GM23338 (cell line): ENCODE measurements at regions not wholly inside any gene's neighbourhood (a gene's known extent, or its start where the extent isn't known, plus 50 kb on each side); places are given as distances from the start of the nearest gene placed in this dataset.

Source experiments
- ATAC-seq: fragments of 200-7000 bp; cut with Tn5 transposase; 3 replicates; pipeline ENCODE4 v1.9.1; 2020
- DNase-seq: peaks from one replicate; pipeline ENCODE4 v3.0.0-alpha.2; 2015; ENCODE audit warnings: low spot score
- H2AFZ ChIP-seq: fragments of 200-600 bp; sonication (generic); 2 replicates; pipeline ENCODE4 v1.8.0; 2016; ENCODE audit warnings: antibody characterized with exemption, mild to moderate bottlenecking, moderate library complexity
- H3F3A ChIP-seq: fragments of 200-600 bp; sonication (generic); replicated peaks from 2 replicates; pipeline ENCODE4 v1.8.0; 2017; ENCODE audit warnings: antibody characterized with exemption, mixed run types, low read depth
- H3K27ac ChIP-seq: fragments of 200-600 bp; sonication (generic); 2 replicates; pipeline ENCODE4 v1.6.1; 2016; ENCODE audit warnings: low read depth
- H3K27me3 ChIP-seq: fragments of 200-600 bp; sonication (generic); 2 replicates; pipeline ENCODE4 v1.8.0; 2016; ENCODE audit warnings: mild to moderate bottlenecking, mixed run types, moderate library complexity; ENCODE audit not compliant: insufficient read depth
- H3K36me3 ChIP-seq: fragments of 200-600 bp; sonication (generic); 2 replicates; pipeline ENCODE4 v1.8.0; 2016; ENCODE audit warnings: mild to moderate bottlenecking; ENCODE audit not compliant: insufficient read depth
- H3K4me1 ChIP-seq: fragments of 200-600 bp; sonication (generic); 2 replicates; pipeline ENCODE4 v1.8.0; 2016; ENCODE audit warnings: mild to moderate bottlenecking, moderate library complexity; ENCODE audit not compliant: insufficient read depth
- H3K4me2 ChIP-seq: fragments of 200-600 bp; sonication (generic); 2 replicates; pipeline ENCODE4 v1.7.1; 2017; ENCODE audit warnings: mixed run types
- H3K4me3 ChIP-seq: fragments of 200-600 bp; sonication (generic); 2 replicates; pipeline ENCODE4 v1.6.1; 2016; ENCODE audit warnings: mixed run types
- H3K79me2 ChIP-seq: fragments of 200-600 bp; sonication (generic); replicated peaks from 2 replicates; pipeline ENCODE4 v1.8.0; 2017; ENCODE audit warnings: mild to moderate bottlenecking; ENCODE audit not compliant: insufficient read depth
- H3K9me2 ChIP-seq: fragments of 200-600 bp; sonication (generic); 2 replicates; pipeline ENCODE4 v1.8.0; 2017; ENCODE audit not compliant: insufficient read depth
- H4K20me1 ChIP-seq: fragments of 200-600 bp; sonication (generic); replicated peaks from 2 replicates; pipeline ENCODE4 v1.8.0; 2017; ENCODE audit warnings: mild to moderate bottlenecking; ENCODE audit not compliant: insufficient read depth
- H3K27ac Mint-ChIP-seq: 2 replicates; pipeline ENCODE4 v1.8.0; 2020; ENCODE audit warnings: inconsistent platforms, mild to moderate bottlenecking, moderate library complexity, mixed read lengths
- H3K27me3 Mint-ChIP-seq: 3 replicates; pipeline ENCODE4 v1.8.0; 2022; ENCODE audit warnings: low read depth, mild to moderate bottlenecking, moderate library complexity, mixed read lengths, inconsistent platforms; ENCODE audit not compliant: insufficient read depth, poor library complexity
- H3K36me3 Mint-ChIP-seq: 3 replicates; pipeline ENCODE4 v1.8.0; 2021; ENCODE audit warnings: low read depth, mild to moderate bottlenecking, inconsistent platforms, moderate library complexity, mixed read lengths
- H3K4me1 Mint-ChIP-seq: 3 replicates; pipeline ENCODE4 v1.8.0; 2020; ENCODE audit warnings: mild to moderate bottlenecking, inconsistent platforms, mixed read lengths
- H3K4me3 Mint-ChIP-seq: 3 replicates; pipeline ENCODE4 v1.8.0; 2021; ENCODE audit warnings: moderate library complexity, mild to moderate bottlenecking, inconsistent platforms, mixed read lengths
- H3K9me3 Mint-ChIP-seq: 3 replicates; pipeline ENCODE4 v1.8.0; 2020; ENCODE audit warnings: moderate library complexity, mild to moderate bottlenecking, inconsistent platforms, mixed read lengths
- CREB1 ChIP-seq: fragments of 250-450 bp; sonication (Bioruptor Pico); IDR thresholded peaks from 2 replicates; pipeline ENCODE4 v1.5.0; 2020; ENCODE audit warnings: low read depth, mild to moderate bottlenecking, moderate library complexity
- EZH2 ChIP-seq: fragments of 200-600 bp; sonication (generic); IDR thresholded peaks from one replicate; pipeline ENCODE4 v1.8.0; 2017; ENCODE audit warnings: antibody characterized with exemption, mild to moderate bottlenecking, low read depth; ENCODE audit not compliant: unreplicated experiment
- EZH2phosphoT487 ChIP-seq: fragments of 200-600 bp; sonication (generic); IDR thresholded peaks from one replicate; pipeline ENCODE4 v1.8.1; 2018; ENCODE audit warnings: antibody characterized with exemption; ENCODE audit not compliant: unreplicated experiment
- JUNB ChIP-seq: IDR thresholded peaks from one replicate; pipeline ENCODE4 v1.6.1; 2016; ENCODE audit warnings: antibody characterized with exemption; ENCODE audit not compliant: unreplicated experiment
- NANOG ChIP-seq: IDR thresholded peaks from 2 replicates; pipeline ENCODE4 v1.6.1; 2016; ENCODE audit warnings: antibody characterized with exemption, borderline replicate concordance
- POLR2AphosphoS5 ChIP-seq: IDR thresholded peaks from 2 replicates; pipeline ENCODE4 v1.6.1; 2016; ENCODE audit warnings: antibody characterized with exemption, low read depth
- STAT1 ChIP-seq: IDR thresholded peaks from one replicate; pipeline ENCODE4 v1.6.1; 2016; ENCODE audit warnings: antibody characterized with exemption; ENCODE audit not compliant: unreplicated experiment
- ZNF114 ChIP-seq: fragments of 250-450 bp; sonication (Bioruptor Pico); IDR thresholded peaks from 2 replicates; pipeline ENCODE4 v1.5.0; 2020; ENCODE audit warnings: mild to moderate bottlenecking, moderate library complexity
- ZNF331 ChIP-seq: fragments of 250-450 bp; sonication (Bioruptor Pico); IDR thresholded peaks from 2 replicates; pipeline ENCODE4 v1.5.0; 2020; ENCODE audit warnings: low read depth, mild to moderate bottlenecking, moderate library complexity
- TF ChIP-seq, protein P1 (sequence below): IDR thresholded peaks from 2 replicates; pipeline ENCODE4 v1.6.1; 2016; ENCODE audit warnings: antibody characterized with exemption
- TF ChIP-seq, protein P2 (sequence below): fragments of 250-450 bp; sonication (Bioruptor Pico); IDR thresholded peaks from 2 replicates; pipeline ENCODE4 v1.5.0; 2020; ENCODE audit warnings: mild to moderate bottlenecking, moderate library complexity
- TF ChIP-seq, protein P3 (sequence below): IDR thresholded peaks from one replicate; pipeline ENCODE4 v1.6.1; 2018; ENCODE audit warnings: antibody characterized with exemption; ENCODE audit not compliant: unreplicated experiment
- TF ChIP-seq, protein P4 (sequence below), 2 experiments: fragments of 200-600 bp in 1 of 2; sonication (generic) in 1 of 2; conservative IDR thresholded peaks; 2 replicates each; pipeline versions ENCODE4 v1.5.1 to v1.6.1; 2016 to 2017; ENCODE audit warnings: antibody characterized with exemption in 2 of 2, low read depth in 2 of 2, mild to moderate bottlenecking in 2 of 2, moderate library complexity in 1 of 2

DNA sequence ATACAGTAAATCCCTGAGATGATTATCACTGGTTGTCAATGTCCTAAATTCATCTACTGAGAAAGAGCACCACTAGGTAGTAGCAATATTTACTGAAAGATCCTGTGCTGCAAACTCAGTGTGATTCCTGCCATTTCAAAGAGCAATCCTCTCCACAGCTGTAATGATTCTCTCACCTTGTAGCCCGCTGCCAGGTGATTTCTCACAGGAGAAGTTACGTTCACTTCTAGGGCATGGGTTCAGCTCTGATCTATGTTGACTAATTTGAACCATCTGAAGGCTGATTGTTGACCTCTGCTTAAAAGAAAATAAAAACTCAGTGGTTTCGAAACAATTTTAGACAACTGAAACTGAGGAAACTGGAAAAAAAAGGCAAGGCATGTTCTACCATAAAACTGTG is 197.0 kb downstream of the FAT4 start (continued):
- TF ChIP-seq EZH2 = no peak
- TF ChIP-seq STAT1 = no peak
- no peak for TF ChIP-seq POLR2AphosphoS5
- no peak for TF ChIP-seq JUNB

DNA sequence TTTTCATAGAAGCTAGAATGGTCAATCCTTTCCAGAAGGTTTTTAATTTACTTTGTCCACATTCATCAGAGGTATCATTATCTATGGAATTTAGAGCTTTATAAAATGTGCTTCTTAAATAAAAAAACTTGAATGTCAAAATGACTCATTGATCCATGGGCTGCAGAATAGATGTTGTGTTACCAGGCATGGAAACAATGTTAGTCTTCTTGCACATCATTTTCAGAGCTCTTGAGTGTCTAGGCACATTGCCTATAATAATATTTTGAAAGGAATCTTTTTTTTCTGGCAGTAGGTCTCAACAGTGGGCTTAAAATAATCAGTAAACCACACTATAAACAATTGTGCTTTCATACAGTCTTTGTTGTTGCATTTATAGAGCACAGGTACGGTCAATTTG is 200.3 kb downstream of the FAT4 start:
- no peaks in the 10 kb centered on the region for H3K36me3 ChIP-seq
- no peak overlapping the region for H3K4me3 ChIP-seq
- Mint-ChIP-seq H3K27ac (no peak overlapping the region), H3K9me3 (no peaks in the 10 kb centered on the region), H3K36me3 (no peaks in the 10 kb centered on the region), H3K4me1 (peaks cover 9% of the 10 kb centered on the region; the same call in 2 of the 3 replicates), H3K4me3 (no peak overlapping the region), H3K27me3 (no peaks in the 10 kb centered on the region)
- no peaks in the 10 kb centered on the region for H3K27me3 ChIP-seq
- no peaks in the 10 kb centered on the region for H3F3A ChIP-seq
- H3K79me2 ChIP-seq = no peaks in the 10 kb centered on the region
- TF ChIP-seq POLR2AphosphoS5 (no peak), NANOG (no peak), CREB1 (CRISPR knock-in tag) (no peak), ZNF331 (CRISPR knock-in tag) (no peak), JUNB (no peak), ZNF114 (CRISPR knock-in tag) (no peak), EZH2phosphoT487 (no peak), EZH2 (no peak), STAT1 (no peak)
- TF ChIP-seq, protein P1, sequence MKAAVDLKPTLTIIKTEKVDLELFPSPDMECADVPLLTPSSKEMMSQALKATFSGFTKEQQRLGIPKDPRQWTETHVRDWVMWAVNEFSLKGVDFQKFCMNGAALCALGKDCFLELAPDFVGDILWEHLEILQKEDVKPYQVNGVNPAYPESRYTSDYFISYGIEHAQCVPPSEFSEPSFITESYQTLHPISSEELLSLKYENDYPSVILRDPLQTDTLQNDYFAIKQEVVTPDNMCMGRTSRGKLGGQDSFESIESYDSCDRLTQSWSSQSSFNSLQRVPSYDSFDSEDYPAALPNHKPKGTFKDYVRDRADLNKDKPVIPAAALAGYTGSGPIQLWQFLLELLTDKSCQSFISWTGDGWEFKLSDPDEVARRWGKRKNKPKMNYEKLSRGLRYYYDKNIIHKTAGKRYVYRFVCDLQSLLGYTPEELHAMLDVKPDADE = no peak
- TF ChIP-seq, protein P2, sequence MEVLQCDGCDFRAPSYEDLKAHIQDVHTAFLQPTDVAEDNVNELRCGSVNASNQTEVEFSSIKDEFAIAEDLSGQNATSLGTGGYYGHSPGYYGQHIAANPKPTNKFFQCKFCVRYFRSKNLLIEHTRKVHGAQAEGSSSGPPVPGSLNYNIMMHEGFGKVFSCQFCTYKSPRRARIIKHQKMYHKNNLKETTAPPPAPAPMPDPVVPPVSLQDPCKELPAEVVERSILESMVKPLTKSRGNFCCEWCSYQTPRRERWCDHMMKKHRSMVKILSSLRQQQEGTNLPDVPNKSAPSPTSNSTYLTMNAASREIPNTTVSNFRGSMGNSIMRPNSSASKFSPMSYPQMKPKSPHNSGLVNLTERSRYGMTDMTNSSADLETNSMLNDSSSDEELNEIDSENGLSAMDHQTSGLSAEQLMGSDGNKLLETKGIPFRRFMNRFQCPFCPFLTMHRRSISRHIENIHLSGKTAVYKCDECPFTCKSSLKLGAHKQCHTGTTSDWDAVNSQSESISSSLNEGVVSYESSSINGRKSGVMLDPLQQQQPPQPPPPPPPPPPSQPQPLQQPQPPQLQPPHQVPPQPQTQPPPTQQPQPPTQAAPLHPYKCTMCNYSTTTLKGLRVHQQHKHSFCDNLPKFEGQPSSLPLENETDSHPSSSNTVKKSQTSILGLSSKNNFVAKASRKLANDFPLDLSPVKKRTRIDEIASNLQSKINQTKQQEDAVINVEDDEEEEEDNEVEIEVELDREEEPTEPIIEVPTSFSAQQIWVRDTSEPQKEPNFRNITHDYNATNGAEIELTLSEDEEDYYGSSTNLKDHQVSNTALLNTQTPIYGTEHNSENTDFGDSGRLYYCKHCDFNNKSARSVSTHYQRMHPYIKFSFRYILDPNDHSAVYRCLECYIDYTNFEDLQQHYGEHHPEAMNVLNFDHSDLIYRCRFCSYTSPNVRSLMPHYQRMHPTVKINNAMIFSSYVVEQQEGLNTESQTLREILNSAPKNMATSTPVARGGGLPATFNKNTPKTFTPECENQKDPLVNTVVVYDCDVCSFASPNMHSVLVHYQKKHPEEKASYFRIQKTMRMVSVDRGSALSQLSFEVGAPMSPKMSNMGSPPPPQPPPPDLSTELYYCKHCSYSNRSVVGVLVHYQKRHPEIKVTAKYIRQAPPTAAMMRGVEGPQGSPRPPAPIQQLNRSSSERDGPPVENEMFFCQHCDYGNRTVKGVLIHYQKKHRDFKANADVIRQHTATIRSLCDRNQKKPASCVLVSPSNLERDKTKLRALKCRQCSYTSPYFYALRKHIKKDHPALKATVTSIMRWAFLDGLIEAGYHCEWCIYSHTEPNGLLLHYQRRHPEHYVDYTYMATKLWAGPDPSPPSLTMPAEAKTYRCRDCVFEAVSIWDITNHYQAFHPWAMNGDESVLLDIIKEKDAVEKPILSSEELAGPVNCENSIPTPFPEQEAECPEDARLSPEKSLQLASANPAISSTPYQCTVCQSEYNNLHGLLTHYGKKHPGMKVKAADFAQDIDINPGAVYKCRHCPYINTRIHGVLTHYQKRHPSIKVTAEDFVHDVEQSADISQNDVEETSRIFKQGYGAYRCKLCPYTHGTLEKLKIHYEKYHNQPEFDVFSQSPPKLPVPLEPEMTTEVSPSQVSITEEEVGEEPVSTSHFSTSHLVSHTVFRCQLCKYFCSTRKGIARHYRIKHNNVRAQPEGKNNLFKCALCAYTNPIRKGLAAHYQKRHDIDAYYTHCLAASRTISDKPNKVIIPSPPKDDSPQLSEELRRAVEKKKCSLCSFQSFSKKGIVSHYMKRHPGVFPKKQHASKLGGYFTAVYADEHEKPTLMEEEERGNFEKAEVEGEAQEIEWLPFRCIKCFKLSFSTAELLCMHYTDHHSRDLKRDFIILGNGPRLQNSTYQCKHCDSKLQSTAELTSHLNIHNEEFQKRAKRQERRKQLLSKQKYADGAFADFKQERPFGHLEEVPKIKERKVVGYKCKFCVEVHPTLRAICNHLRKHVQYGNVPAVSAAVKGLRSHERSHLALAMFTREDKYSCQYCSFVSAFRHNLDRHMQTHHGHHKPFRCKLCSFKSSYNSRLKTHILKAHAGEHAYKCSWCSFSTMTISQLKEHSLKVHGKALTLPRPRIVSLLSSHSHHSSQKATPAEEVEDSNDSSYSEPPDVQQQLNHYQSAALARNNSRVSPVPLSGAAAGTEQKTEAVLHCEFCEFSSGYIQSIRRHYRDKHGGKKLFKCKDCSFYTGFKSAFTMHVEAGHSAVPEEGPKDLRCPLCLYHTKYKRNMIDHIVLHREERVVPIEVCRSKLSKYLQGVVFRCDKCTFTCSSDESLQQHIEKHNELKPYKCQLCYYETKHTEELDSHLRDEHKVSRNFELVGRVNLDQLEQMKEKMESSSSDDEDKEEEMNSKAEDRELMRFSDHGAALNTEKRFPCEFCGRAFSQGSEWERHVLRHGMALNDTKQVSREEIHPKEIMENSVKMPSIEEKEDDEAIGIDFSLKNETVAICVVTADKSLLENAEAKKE = no peak
- TF ChIP-seq, protein P3, sequence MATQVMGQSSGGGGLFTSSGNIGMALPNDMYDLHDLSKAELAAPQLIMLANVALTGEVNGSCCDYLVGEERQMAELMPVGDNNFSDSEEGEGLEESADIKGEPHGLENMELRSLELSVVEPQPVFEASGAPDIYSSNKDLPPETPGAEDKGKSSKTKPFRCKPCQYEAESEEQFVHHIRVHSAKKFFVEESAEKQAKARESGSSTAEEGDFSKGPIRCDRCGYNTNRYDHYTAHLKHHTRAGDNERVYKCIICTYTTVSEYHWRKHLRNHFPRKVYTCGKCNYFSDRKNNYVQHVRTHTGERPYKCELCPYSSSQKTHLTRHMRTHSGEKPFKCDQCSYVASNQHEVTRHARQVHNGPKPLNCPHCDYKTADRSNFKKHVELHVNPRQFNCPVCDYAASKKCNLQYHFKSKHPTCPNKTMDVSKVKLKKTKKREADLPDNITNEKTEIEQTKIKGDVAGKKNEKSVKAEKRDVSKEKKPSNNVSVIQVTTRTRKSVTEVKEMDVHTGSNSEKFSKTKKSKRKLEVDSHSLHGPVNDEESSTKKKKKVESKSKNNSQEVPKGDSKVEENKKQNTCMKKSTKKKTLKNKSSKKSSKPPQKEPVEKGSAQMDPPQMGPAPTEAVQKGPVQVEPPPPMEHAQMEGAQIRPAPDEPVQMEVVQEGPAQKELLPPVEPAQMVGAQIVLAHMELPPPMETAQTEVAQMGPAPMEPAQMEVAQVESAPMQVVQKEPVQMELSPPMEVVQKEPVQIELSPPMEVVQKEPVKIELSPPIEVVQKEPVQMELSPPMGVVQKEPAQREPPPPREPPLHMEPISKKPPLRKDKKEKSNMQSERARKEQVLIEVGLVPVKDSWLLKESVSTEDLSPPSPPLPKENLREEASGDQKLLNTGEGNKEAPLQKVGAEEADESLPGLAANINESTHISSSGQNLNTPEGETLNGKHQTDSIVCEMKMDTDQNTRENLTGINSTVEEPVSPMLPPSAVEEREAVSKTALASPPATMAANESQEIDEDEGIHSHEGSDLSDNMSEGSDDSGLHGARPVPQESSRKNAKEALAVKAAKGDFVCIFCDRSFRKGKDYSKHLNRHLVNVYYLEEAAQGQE = no peak
- TF ChIP-seq, protein P4, sequence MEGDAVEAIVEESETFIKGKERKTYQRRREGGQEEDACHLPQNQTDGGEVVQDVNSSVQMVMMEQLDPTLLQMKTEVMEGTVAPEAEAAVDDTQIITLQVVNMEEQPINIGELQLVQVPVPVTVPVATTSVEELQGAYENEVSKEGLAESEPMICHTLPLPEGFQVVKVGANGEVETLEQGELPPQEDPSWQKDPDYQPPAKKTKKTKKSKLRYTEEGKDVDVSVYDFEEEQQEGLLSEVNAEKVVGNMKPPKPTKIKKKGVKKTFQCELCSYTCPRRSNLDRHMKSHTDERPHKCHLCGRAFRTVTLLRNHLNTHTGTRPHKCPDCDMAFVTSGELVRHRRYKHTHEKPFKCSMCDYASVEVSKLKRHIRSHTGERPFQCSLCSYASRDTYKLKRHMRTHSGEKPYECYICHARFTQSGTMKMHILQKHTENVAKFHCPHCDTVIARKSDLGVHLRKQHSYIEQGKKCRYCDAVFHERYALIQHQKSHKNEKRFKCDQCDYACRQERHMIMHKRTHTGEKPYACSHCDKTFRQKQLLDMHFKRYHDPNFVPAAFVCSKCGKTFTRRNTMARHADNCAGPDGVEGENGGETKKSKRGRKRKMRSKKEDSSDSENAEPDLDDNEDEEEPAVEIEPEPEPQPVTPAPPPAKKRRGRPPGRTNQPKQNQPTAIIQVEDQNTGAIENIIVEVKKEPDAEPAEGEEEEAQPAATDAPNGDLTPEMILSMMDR (conservative IDR thresholded peaks at IDR 0.05; ENCODE audit: low read depth in 2 of 2) = no peak
- peaks cover 7% of the 10 kb centered on the region; the same call in 1 of the 2 replicates for H3K4me1 ChIP-seq
- H3K27ac ChIP-seq = no peak overlapping the region
- H4K20me1 ChIP-seq = no peaks in the 10 kb centered on the region
- DNase-seq = no peak
- H3K9me2 ChIP-seq = no peaks in the 10 kb centered on the region
- H2AFZ ChIP-seq = no peak overlapping the region
- no peak for ATAC-seq
- H3K4me2 ChIP-seq = no peak overlapping the region
